Stimulated activated CD4-positive, alpha-beta T cell treated with anti-CD3 and anti-CD28 coated beads, Interleukin-4, amount 100 ng/mL, for 1 hour (primary cell): ENCODE measurements at regions not wholly inside any gene's neighbourhood (a gene's known extent, or its start where the extent isn't known, plus 50 kb on each side); places are given as distances from the start of the nearest gene placed in this dataset.
"Not testable (repeated sequence)": the region's sequence is repeated elsewhere in the genome, so short reads cannot be mapped to it uniquely, and the experiment has no call there.

ENCODE experiments used
- DNase-seq: peaks from one replicate; pipeline ENCODE4 v3.0.0-alpha.2; 2020

DNA sequence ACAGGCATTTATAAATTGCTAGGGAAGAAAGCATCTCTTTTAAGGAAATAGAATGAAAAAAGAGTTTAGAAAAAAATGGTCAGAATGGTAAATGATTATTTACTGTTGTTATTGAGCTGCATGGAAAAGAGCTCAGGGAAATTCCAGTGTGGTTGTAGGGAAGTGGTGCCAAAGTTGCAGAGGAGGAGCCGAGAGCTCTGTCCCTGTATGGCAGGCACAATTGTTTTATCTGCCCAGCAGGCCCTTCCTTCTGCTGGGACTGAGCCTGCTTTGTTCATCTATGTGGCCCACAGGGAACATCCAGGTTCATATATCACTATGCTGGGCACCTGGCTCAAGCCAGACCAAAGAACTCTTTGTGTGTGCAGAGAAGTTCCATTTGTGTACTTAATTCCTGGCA, 80.8 kb upstream of the AGAP1 start:
- no peak for DNase-seq

DNA sequence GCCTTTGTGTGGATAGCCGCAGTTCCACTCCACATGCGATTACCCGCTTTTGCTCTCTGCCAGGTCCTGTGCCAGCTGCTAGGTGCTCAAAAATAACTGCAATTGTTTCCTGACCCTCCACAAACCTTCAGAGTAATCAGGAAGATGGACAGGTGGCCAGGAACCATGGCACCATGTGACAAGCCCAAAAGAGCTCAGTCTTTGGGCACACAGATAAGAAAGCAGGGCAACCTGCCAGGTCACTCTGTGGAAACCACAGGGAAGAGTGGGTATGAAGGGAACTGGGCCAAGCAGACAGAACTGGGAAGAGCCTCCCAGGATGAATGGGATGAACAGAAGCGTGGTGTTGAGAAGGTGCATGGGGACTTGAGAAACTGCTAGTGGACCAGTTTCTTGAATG, 79.4 kb upstream of the AGAP1 start:
- no peak for DNase-seq

DNA sequence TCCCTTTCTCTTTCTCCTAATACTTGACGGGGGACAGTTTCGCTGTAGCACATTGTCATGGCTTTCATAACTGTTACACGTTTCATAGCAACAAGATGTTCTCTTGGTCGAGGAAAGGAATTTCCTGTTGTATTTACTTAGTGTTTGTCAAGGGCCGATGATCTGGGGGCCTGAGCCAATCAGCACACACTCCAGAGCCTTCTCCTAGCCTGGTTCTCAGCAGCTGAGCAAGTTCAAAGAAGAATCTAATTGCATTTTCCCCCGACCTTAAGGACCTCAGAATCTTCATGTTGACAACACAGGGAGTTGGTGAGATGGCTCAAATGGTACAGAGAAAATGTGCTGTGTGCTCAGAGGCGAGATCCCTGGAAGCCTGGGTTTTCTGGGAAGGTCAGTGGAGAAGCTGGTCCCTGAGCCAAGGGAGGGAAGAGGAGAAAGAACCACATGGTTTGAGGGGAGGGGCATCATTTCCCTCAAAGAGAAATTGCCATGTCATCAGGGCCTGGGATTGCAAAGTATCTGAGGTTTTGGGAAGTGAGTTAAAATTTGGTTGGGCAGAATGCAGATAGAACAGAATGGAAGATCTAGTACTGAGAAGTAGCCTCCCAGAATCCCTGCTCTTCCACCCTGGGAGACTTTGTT, 76.9 kb upstream of the AGAP1 start:
- DNase-seq: no peak

DNA sequence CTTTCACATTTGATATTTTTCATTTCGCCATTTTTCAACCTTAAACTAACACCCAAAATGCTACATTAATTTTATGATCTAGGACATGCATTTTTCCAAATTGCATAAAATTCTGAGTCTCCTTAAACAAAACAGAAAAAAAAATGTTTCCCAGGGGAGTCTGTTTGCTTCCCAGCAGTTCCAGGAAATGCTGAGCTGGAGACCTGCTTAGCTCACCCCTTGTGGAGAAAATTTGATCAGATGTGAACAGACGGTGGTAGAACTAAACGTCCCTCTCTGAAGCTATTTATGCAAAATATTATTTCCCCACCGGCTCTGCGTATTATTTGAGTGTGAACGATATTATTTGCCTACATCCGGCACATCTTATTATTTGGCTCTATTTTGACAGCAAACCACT, 74.9 kb upstream of the AGAP1 start:
- DNase-seq: no peak

DNA sequence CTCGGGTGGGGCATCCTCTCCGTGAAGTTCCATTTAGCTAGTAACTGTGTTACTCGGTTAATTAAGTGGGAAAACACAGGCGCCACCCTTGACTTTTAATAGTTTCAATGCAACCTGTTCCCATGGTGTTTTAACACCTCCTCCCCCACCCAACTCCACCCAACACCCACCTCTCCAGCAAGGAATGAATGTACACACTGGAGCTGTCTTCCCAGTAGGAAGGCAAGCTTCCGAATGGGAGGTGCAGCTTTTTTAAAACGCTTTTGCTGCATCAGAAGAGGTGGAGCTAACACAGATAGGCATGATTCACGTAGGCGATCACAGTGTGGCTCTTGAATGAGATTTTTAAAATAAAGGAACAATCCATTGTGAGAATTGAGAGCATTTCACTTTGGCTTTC, 73.8 kb upstream of the AGAP1 start:
- DNase-seq: no peak

DNA sequence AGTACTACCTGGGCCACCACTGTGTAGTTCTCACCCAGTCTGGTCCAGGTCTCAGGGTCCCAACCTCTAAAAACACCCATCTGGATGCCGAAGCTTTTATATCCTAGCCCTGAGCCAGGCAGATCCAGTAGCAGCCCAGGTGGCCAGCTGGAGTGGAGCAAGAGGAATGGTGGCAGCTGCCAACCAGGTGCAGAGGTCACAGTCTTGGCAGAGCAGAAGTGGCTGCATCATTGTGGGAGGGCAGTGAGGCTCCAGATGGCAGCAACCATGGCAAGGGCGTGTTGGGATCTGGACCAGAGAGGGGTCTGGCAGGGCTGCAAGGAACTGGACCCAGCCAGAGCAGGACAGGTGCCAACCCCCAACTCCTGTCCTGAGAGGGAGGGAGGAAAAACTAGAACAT, 72.2 kb upstream of the AGAP1 start:
- DNase-seq: no peak

DNA sequence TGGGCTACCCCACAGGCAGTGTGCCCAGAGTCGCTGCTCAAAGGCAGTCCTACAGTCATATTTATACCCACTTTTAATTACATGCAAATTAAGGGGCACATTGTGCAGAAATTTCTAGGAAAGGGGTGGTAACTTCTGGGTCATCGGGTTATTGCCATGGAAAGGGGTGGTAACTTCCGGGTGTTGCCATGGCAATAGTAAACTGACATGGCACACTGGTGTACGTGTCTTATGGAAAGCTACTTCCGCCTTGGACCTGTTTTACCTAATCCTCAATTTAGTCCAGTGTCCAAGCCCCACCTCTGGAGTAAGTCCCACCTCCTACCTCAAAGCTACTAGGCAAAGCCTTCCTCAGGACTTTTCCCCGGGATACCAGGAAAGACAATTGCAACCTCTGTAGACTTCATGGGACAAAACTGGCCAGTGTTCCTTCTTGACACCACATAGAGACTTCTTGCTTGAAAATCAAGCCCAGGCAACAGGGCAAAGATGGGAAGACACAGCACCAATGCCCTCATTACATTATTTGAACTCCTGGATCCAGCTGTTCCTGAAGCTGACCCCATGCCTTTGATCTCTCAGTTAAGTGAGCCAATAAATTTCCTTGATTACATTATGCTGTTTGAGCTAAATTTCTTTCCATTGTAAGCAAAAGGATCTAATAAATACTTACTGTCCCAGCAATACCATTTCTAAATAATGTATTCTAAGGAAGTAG, 63.3 kb upstream of the AGAP1 start:
- no peak for DNase-seq

DNA sequence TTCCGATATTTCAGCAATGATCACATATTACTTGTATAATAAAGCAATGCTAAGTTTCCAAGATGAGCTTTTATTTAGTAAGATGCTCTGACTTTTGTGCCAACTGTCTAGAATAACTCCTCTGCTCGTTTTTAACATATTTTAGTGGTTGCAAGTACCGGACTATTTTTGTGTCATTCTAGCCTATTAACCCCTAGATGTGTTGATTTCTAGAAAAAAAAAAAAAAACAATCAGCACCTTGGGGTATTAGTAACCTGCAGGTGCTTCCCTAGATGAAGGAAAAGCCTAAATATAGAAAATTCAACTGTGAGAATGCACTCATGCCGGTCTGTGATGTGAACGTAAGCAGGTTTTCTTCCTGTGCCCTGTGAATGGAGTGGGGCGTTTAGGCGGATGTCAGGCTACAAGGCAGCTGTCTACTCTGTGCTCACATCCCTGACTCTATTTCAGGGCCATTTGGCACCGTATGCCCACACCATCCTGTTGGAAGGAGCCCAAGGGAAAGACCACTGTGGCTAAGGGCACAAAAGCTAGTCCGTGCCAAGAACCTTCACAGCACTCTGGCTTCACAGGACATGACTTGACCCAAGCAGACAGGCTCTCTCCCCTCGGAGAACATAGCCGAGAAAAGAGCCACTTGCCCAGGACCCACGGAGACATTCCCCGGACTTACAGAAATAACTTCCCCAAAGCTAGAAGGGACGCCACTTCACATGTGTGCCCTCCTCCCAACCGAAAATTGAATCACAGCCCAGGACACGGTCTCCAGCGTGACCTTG, 60.9 kb upstream of the AGAP1 start:
- no peak for DNase-seq

DNA sequence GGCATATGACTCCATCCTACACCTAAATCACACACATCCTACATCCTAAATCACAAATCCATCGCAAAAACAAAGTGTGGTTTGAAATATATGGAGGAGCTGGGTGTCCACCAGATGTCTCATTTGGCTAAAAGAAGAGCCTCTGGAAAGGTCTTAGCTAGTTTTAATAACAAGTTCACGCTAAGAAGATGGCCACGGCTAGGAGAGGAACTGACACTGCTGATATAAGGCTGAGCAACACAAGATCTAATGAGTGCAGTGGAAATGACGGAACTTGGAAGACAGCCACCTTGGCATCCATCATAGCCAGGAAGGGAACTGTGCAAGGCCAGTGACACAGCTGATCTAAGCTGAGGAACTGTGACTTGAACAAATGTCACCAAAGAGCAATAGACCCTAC, 60.0 kb upstream of the AGAP1 start:
- no peak for DNase-seq

DNA sequence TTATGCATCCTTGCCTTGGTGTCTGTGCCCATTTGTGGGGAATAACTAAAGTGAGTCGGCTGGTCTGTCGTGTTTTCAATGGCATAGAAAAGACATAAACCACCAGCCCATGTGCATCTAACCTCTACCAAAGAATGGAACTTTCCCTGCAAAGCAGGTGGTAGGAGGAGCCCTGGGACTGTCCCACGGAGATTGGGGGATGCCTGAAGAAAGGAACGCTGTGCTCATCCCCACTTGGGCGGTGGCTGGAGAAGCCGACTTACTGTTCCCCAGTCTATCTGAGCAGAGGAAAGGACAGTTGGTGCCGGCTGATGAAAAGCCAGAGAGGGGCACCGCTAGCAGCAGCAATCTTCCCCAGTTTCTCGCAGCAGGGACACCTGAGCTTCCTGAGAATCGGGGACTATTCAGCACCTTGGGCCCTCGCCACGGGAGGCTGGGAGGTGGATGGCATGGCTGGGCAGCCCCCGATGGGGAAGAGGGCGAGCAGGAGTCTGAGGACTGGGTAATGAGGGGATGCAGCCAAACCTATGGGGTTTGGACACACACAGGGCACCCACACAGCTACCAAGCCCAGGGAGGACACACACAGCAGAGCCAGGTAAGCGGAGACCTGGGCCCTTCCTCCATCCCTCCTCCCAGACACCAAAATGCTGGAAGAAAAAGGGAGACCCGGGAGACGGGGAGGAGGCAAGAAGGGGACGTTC, 53.7 kb upstream of the AGAP1 start:
- no peak for DNase-seq

DNA sequence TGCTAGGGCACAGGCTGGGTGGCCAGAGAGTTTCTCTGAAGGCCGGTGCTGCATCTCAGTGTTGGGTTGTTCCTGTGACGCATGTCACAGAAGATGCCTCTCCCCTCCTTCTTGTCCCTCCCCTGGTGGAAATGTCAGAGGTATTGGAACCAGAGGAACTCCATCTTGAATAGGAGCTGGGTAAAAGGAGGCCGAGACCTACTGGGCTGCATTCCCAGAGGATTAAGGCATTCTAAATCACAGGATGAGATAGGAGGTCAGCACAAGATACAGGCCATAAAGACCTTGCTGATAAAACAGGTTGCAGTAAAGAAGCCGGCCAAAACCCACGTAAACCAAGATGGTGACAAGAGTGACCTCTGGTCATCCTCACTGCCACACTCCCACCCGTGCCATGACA, 50.3 kb upstream of the AGAP1 start:
- DNase-seq: not testable (repeated sequence)
